Hematopoietic multipotent progenitor cell treated with erythropoietin and hydrocortisone succinate and interleukin-3 and kit ligand, for 6 days (in vitro differentiated cells): ENCODE measurements at regions not wholly inside any gene's neighbourhood (a gene's known extent, or its start where the extent isn't known, plus 50 kb on each side); places are given as distances from the start of the nearest gene placed in this dataset.
A peak's percentile ranks its signal among the peaks of the same experiment; 100 is the strongest.
"Not testable (repeated sequence)": the region's sequence is repeated elsewhere in the genome, so short reads cannot be mapped to it uniquely, and the experiment has no call there.

ENCODE experiments used
- DNase-seq: peaks from one replicate; pipeline ENCODE4 v3.0.0-alpha.2; 2015

- DNase-seq = not testable (repeated sequence)
Measured at GRCh38 chr19:34871911-34872310, 54.8 kb upstream of the ZNF30 start.

GRCh38 chr19:34867631-34868030 is 59.1 kb upstream of the ZNF30 start:
- no peak for DNase-seq

GRCh38 chr19:34865225-34865624 is 61.5 kb upstream of the ZNF30 start:
- DNase-seq = not testable (repeated sequence)

DNA sequence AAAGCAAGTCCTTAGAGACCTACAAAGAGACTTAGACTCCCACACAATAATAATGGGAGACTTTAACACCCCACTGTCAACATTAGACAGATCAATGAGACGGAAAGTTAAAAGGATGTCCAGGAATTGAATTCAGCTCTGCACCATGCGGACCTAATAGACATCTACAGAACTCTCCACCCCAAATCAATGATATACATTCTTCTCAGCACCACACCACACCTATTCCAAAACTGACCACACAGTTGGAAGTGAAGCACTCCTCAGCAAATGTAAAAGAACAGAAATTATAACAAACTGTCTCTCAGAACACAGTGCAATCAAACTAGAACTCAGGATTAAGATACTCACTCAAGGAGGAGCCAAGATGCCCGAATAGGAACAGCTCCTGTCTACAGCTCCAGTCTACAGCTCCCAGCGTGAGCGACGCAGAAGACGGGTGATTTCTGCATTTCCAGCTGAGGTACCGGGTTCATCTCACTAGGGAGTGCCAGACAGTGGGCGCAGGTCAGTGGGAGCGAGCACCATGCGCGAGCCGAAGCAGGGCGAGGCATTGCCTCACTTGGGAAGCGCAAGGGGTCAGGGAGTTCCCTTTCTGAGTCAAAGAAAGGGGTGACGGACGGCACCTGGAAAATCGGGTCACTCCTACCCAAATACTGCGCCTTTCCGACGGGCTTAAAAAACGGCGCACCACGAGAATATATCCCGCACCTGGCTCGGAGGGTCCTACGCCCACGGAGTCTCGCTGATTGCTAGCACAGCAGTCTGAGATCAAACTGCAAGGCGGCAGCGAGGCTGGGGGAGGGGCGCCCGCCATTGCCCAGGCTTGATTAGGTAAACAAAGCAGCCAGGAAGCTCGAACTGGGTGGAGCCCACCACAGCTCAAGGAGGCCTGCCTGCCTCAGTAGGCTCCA is 66.6 kb upstream of the ZNF30 start:
- peak; percentile 9 for DNase-seq

DNA sequence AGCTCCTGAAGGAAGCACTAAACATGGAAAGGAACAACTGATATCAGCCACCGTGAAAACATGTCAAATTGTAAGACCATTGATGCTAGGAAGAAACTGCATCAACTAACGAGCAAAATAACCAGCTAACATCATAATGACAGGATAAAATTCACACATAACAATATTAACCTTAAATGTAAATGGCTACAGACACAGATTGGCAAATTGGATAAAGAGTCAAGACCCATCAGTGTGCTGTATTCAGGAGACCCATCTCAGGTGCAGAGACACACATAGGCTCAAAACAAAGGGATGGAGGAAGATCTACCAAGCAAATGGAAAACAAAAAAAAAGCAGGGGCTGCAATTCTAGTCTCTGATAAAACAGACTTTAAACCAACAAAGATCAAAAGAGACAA is 67.4 kb upstream of the ZNF30 start:
- DNase-seq = not testable (repeated sequence)

DNA sequence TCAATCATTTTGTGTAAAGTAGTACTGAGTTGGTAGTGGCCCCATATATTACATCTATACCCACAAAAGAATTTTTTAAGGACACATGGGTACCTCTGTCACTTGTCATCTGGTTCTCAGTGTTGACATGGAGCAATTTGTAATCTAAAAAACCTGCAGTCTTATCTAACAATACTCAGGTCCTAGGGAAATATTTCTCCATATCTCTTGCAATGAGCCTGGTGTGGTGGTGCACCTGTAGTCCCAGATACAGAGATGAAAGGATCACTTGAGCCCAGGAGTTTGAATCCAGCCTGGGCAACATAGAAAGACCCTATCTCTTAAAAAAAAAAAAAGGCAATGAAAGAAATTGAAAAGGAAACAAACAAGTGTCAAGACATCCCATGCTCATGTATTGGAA is 70.7 kb upstream of the ZNF30 start:
- no peak for DNase-seq

- no peak for DNase-seq
Measured at GRCh38 chr19:34853369-34853768, 73.3 kb upstream of the ZNF30 start.

GRCh38 chr19:34852669-34853068 is 74.0 kb upstream of the ZNF30 start:
- no peak for DNase-seq

GRCh38 chr19:34851277-34851804 is 75.4 kb upstream of the ZNF30 start:
- no peak for DNase-seq

DNA sequence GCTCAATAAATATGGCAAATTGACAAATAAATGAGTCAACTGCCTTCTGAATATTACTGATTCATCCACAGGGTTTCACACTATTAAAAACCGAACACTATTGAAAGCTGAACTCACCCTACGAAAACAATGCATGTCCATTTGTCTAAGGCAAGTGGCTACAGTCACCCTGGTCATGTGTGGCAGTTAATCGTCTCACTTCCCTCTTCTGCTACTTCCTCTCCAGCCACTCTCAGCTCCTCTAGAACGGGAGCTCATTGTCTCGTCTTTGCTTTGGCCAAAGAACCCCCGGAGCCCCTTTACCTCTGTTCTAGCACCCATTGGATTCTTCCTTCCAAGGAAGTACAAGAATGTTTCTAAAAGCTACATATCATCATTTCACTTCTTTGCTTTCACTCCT is 74.4 kb upstream of the ZNF599 start:
- no peak for DNase-seq

DNA sequence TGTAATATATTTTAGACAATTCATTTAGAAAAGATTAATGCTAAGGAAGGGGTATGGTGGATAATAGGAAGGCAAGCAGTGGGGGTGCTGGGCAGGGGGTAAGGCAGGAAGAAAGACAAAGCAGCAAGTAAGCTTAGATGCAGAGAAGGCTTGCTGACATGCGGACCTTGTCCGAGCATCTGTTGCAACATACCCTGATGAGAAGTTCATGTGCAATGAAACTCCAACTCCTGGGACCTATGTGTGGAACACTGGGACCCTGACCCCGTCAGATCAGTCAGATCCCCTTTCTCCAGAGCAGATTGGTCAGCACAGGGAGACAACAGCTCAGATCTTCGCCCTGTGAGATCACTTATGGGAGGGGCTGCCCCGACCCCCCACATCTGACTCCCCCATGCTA is 71.3 kb upstream of the ZNF599 start:
- no peak for DNase-seq

DNA sequence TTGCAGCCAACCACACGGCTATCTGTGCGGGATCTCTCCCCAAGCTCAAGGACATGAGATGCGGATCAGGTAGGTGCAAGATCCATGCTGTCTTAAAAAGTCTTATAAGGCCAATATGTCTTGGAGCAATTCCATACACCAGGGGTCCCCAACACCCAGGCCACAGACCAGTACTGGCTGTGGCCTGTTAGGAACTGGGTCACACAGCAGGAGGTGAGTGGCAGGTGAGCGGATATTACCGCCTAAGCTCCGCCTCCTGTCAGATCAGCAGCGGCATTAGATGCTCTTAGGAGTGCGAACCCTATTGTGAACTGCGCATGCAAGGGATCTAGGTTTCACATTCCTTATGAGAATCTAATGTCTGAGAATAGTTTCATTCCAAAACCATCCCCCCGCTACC is 68.8 kb upstream of the ZNF599 start:
- DNase-seq = no peak

DNA sequence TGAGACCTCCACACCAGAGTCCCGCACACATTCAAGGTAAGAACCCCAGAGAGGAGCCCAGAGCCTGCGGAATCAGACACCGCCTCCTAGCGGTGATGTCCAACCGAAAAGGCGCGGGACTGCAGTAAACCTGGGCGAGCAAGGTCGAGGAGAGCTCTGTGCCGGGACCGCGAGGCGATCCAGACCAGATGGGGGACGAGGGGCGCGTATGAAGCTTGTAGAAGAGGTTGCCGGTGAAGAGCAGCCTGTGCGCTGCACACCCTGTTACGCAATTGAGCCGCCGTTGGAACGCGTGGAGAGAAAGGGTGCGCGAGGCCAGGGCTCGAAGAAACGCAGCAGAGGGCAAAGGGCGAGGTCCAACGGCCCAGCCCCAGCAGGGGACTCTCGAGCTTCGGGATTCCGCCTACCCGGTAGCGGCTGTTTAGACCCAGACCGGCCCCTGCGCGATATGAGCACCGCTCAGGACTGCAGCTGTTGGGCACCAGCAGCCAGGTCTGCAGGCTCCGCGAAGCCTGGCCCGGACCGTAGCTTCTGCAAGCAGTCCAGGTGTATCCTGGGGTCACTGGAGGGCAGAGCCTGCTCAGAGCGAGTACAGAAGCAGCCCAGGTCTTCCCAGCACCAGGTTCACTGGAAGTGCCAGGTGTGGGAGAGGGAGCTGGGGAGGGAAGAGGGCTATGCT is 65.9 kb upstream of the ZNF599 start:
- DNase-seq = peak; percentile 32

GRCh38 chr19:34838248-34838647 is 65.2 kb upstream of the ZNF599 start:
- DNase-seq = peak; percentile 18

GRCh38 chr19:34837262-34837661 is 64.2 kb upstream of the ZNF599 start:
- peak; percentile 54 for DNase-seq

GRCh38 chr19:34835631-34836351 is 62.8 kb upstream of the ZNF599 start:
- DNase-seq = no peak

GRCh38 chr19:34834472-34835061 is 61.6 kb upstream of the ZNF599 start:
- no peak for DNase-seq

GRCh38 chr19:34832581-34833112 is 59.6 kb upstream of the ZNF599 start:
- DNase-seq = no peak

GRCh38 chr19:34831714-34832113 is 58.7 kb upstream of the ZNF599 start:
- DNase-seq = no peak

GRCh38 chr19:34828156-34828555 is 55.1 kb upstream of the ZNF599 start:
- no peak for DNase-seq

GRCh38 chr19:34825212-34825611 is 52.2 kb upstream of the ZNF599 start:
- DNase-seq = no peak

DNA sequence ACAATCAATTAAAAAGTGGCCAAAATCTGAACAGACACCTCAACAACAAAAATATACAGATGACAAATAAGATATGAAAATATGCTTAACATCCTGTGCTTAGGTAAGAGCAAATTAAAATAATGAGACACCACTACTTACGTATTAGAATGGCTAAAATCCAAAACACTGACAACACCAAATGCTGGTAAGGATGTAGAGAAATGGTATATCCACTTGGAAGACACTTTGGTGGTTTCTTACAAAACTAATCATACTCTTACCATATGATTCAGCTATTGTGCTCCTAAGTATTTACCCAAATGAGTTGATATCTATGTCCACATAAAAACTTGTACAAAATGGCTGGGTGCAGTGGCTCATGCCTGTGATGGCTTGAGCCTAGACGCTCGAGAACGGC is 51.7 kb upstream of the ZNF599 start:
- DNase-seq = no peak
